Retina (tissue), 1 donor: ENCODE measurements at regions not wholly inside any gene's neighbourhood (a gene's known extent, or its start where the extent isn't known, plus 50 kb on each side); places are given as distances from the start of the nearest gene placed in this dataset.
A peak's percentile ranks its signal among the peaks of the same experiment; 100 is the strongest.

Experiments used
- DNase-seq: peaks from one replicate; pipeline ENCODE4 v3.0.0-alpha.2; 2016

- no peak for DNase-seq
These were observed 273.3 kb downstream of the OLFM3 start for GRCh38 chr1:101723415-101723814.

GRCh38 chr1:101728029-101728428, 268.7 kb downstream of the OLFM3 start:
- no peak for DNase-seq

GRCh38 chr1:101730559-101730958, 266.2 kb downstream of the OLFM3 start:
- DNase-seq, result no peak

- DNase-seq, result no peak
These were observed 264.5 kb downstream of the OLFM3 start for GRCh38 chr1:101732261-101732660.

- DNase-seq, result no peak
These were observed 263.4 kb downstream of the OLFM3 start for GRCh38 chr1:101733340-101733739.

GRCh38 chr1:101738475-101738874, 258.3 kb downstream of the OLFM3 start:
- DNase-seq, result no peak

- peak; percentile 65 for DNase-seq
These were observed 257.6 kb downstream of the OLFM3 start for GRCh38 chr1:101739146-101739545.

GRCh38 chr1:101739826-101740330, 256.8 kb downstream of the OLFM3 start:
- no peak for DNase-seq

GRCh38 chr1:101741910-101742309, 254.8 kb downstream of the OLFM3 start:
- no peak for DNase-seq

GRCh38 chr1:101742509-101742908, 254.2 kb downstream of the OLFM3 start:
- no peak for DNase-seq

GRCh38 chr1:101745551-101746270, 251.0 kb downstream of the OLFM3 start:
- DNase-seq, result no peak

- DNase-seq, result no peak
These were observed 248.6 kb downstream of the OLFM3 start for GRCh38 chr1:101748077-101748476.
